ENCODE measurements at regions not wholly inside any gene's neighbourhood (a gene's known extent, or its start where the extent isn't known, plus 50 kb on each side); places are given as distances from the start of the nearest gene placed in this dataset.
A peak's percentile ranks its signal among the peaks of the same experiment; 100 is the strongest.
"Not testable (repeated sequence)": the region's sequence is repeated elsewhere in the genome, so short reads cannot be mapped to it uniquely, and the experiment has no call there.

- Histone ChIP-seq H3K4me3 (ENCODE audit: low read length) (no peak overlapping the region), H3K4me1 (ENCODE audit: control insufficient read depth, insufficient read depth, low read length) (no peaks in the 10 kb centered on the region), H3K9me3 (ENCODE audit: control insufficient read depth, low read length) (no peaks in the 10 kb centered on the region), H3K27ac (ENCODE audit: low read length) (no peak overlapping the region), H3K27me3 (ENCODE audit: control insufficient read depth, insufficient read depth) (no peaks in the 10 kb centered on the region)
- WGBS, result 77% methylated on average over 10 of the region's 10 CpGs
- no peak for ATAC-seq
- DNase-seq, result no peak
- intact Hi-C loops (cut with DNase I), result no loop called here
Observed at GRCh38 chr2:10192392-10193015, 70.0 kb downstream of the RRM2 start.

GRCh38 chr2:10193276-10193795 is 70.8 kb downstream of the RRM2 start:
- intact Hi-C loops (cut with DNase I), result no loop called here
- Histone ChIP-seq H3K27ac (ENCODE audit: low read length) (no peak overlapping the region), H3K9me3 (ENCODE audit: control insufficient read depth, low read length) (no peaks in the 10 kb centered on the region), H3K27me3 (ENCODE audit: control insufficient read depth, insufficient read depth) (no peaks in the 10 kb centered on the region), H3K4me3 (ENCODE audit: low read length) (no peak overlapping the region), H3K4me1 (ENCODE audit: control insufficient read depth, insufficient read depth, low read length) (no peaks in the 10 kb centered on the region)
- ATAC-seq (no peak), DNase-seq (no peak)
- WGBS, result 85% methylated on average over 17 of the region's 17 CpGs

GRCh38 chr2:10193851-10194820 is 71.6 kb downstream of the RRM2 start:
- Histone ChIP-seq H3K27me3 (ENCODE audit: control insufficient read depth, insufficient read depth) (no peaks in the 10 kb centered on the region), H3K27ac (ENCODE audit: low read length) (no peak overlapping the region), H3K4me3 (ENCODE audit: low read length) (no peak overlapping the region), H3K4me1 (ENCODE audit: control insufficient read depth, insufficient read depth, low read length) (no peaks in the 10 kb centered on the region), H3K9me3 (ENCODE audit: control insufficient read depth, low read length) (no peaks in the 10 kb centered on the region)
- ATAC-seq (peak; percentile 9 to 12), DNase-seq (peak in 1 of 3 donors; percentile 61)
- intact Hi-C loops (cut with DNase I), result no loop called here
- WGBS, result 74% methylated on average over 27 of the region's 27 CpGs

GRCh38 chr2:10195278-10196109 is 73.0 kb downstream of the RRM2 start:
- ATAC-seq, result no peak
- no peak overlapping the region for H3K4me3 ChIP-seq (ENCODE audit: low read length)
- WGBS, result 96% methylated on average over 27 of the region's 27 CpGs
- H3K9me3 ChIP-seq (ENCODE audit: control insufficient read depth, low read length), result no peaks in the 10 kb centered on the region
- no peak overlapping the region for H3K27ac ChIP-seq (ENCODE audit: low read length)
- DNase-seq, result no peak
- intact Hi-C loops (cut with DNase I), result no loop called here
- H3K27me3 ChIP-seq (ENCODE audit: control insufficient read depth, insufficient read depth), result no peaks in the 10 kb centered on the region
- H3K4me1 ChIP-seq (ENCODE audit: control insufficient read depth, insufficient read depth, low read length), result no peaks in the 10 kb centered on the region

GRCh38 chr2:10196110-10196892 is 73.8 kb downstream of the RRM2 start:
- H3K9me3 ChIP-seq (ENCODE audit: control insufficient read depth, low read length), result no peaks in the 10 kb centered on the region
- WGBS, result 78% methylated on average over 22 of the region's 22 CpGs
- DNase-seq, result peak in 1 of 3 donors; percentile 70
- intact Hi-C loops (cut with DNase I), result no loop called here
- H3K27ac ChIP-seq (ENCODE audit: low read length), result no peak overlapping the region
- no peak overlapping the region for H3K4me3 ChIP-seq (ENCODE audit: low read length)
- no peak for ATAC-seq
- H3K27me3 ChIP-seq (ENCODE audit: control insufficient read depth, insufficient read depth), result no peaks in the 10 kb centered on the region
- H3K4me1 ChIP-seq (ENCODE audit: control insufficient read depth, insufficient read depth, low read length), result no peaks in the 10 kb centered on the region

- H3K27me3 ChIP-seq (ENCODE audit: control insufficient read depth, insufficient read depth), result no peaks in the 10 kb centered on the region
- intact Hi-C loops (cut with DNase I), result no loop called here
- H3K9me3 ChIP-seq (ENCODE audit: control insufficient read depth, low read length), result no peaks in the 10 kb centered on the region
- H3K4me1 ChIP-seq (ENCODE audit: control insufficient read depth, insufficient read depth, low read length), result no peaks in the 10 kb centered on the region
- no peak for ATAC-seq
- H3K4me3 ChIP-seq (ENCODE audit: low read length), result no peak overlapping the region
- DNase-seq, result no peak
- WGBS, result 96% methylated on average over 17 of the region's 17 CpGs
- H3K27ac ChIP-seq (ENCODE audit: low read length), result no peak overlapping the region
Observed at GRCh38 chr2:10196948-10197696, 74.6 kb downstream of the RRM2 start.

GRCh38 chr2:10197697-10198076 is 75.1 kb downstream of the RRM2 start:
- intact Hi-C loops (cut with DNase I), result no loop called here
- Histone ChIP-seq H3K9me3 (ENCODE audit: control insufficient read depth, low read length) (no peaks in the 10 kb centered on the region), H3K27me3 (ENCODE audit: control insufficient read depth, insufficient read depth) (no peaks in the 10 kb centered on the region), H3K4me3 (ENCODE audit: low read length) (no peak overlapping the region), H3K4me1 (ENCODE audit: control insufficient read depth, insufficient read depth, low read length) (no peaks in the 10 kb centered on the region), H3K27ac (ENCODE audit: low read length) (no peak overlapping the region)
- ATAC-seq, result no peak
- DNase-seq, result no peak
- 96% methylated on average over 5 of the region's 5 CpGs for WGBS

GRCh38 chr2:10198482-10198881 is 75.9 kb downstream of the RRM2 start:
- DNase-seq; H3K27me3 ChIP-seq (ENCODE audit: control insufficient read depth, insufficient read depth); H3K4me3 ChIP-seq (ENCODE audit: low read length); ATAC-seq; H3K27ac ChIP-seq (ENCODE audit: low read length); H3K4me1 ChIP-seq (ENCODE audit: control insufficient read depth, insufficient read depth, low read length); intact Hi-C loops (cut with DNase I); H3K9me3 ChIP-seq (ENCODE audit: control insufficient read depth, low read length): not testable (repeated sequence)
- 88% methylated on average over 6 of the region's 6 CpGs for WGBS

- Histone ChIP-seq H3K27me3 (ENCODE audit: control insufficient read depth, insufficient read depth) (no peaks in the 10 kb centered on the region), H3K27ac (ENCODE audit: low read length) (no peak overlapping the region), H3K9me3 (ENCODE audit: control insufficient read depth, low read length) (no peaks in the 10 kb centered on the region), H3K4me1 (ENCODE audit: control insufficient read depth, insufficient read depth, low read length) (no peaks in the 10 kb centered on the region), H3K4me3 (ENCODE audit: low read length) (no peak overlapping the region)
- ATAC-seq (no peak), DNase-seq (no peak)
- intact Hi-C loops (cut with DNase I), result no loop called here
- 68% methylated on average over 4 of the region's 4 CpGs for WGBS
Observed at GRCh38 chr2:10201201-10201600, 78.7 kb downstream of the RRM2 start.

Data from right cardiac atrium (tissue), 5 donors.